ENCODE measurements at regions not wholly inside any gene's neighbourhood (a gene's known extent, or its start where the extent isn't known, plus 50 kb on each side); places are given as distances from the start of the nearest gene placed in this dataset.

DNA sequence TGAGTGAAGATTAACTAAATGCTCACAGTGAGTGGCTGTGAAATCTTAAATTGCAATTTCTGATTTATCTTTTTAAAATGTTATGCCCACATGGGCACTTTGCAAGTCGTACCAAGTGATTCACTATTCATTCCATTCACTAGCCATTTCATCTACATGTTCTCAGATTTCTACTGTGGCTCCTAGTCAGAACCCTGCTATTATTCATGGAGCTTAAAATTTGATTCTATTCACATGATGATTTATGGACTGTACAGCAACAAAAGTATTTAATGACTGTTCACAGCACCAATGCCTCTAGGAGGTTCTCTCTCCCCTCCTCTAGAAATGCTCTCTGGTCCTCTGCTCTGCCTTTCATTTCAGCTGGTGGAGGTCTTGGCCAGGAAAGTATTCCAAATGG, 133.5 kb upstream of the MAP3K7 start:
- TF ChIP-seq, protein P1, sequence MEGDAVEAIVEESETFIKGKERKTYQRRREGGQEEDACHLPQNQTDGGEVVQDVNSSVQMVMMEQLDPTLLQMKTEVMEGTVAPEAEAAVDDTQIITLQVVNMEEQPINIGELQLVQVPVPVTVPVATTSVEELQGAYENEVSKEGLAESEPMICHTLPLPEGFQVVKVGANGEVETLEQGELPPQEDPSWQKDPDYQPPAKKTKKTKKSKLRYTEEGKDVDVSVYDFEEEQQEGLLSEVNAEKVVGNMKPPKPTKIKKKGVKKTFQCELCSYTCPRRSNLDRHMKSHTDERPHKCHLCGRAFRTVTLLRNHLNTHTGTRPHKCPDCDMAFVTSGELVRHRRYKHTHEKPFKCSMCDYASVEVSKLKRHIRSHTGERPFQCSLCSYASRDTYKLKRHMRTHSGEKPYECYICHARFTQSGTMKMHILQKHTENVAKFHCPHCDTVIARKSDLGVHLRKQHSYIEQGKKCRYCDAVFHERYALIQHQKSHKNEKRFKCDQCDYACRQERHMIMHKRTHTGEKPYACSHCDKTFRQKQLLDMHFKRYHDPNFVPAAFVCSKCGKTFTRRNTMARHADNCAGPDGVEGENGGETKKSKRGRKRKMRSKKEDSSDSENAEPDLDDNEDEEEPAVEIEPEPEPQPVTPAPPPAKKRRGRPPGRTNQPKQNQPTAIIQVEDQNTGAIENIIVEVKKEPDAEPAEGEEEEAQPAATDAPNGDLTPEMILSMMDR (conservative IDR thresholded peaks at IDR 0.05 in 1 of 2, IDR thresholded peaks at IDR 0.05 in 1 of 2; ENCODE audit: extremely low read depth in 1 of 2, insufficient read depth in 1 of 2, low read depth in 1 of 2, low read length in 2 of 2), result no peak
- no peak for TF ChIP-seq EZH2 (IDR thresholded peaks at IDR 0.05; ENCODE audit: borderline replicate concordance, low read length)

Data from mammary epithelial cell (primary cell).